ENCODE measurements at regions not wholly inside any gene's neighbourhood (a gene's known extent, or its start where the extent isn't known, plus 50 kb on each side); places are given as distances from the start of the nearest gene placed in this dataset.
"Not testable (repeated sequence)": the region's sequence is repeated elsewhere in the genome, so short reads cannot be mapped to it uniquely, and the experiment has no call there.

DNA sequence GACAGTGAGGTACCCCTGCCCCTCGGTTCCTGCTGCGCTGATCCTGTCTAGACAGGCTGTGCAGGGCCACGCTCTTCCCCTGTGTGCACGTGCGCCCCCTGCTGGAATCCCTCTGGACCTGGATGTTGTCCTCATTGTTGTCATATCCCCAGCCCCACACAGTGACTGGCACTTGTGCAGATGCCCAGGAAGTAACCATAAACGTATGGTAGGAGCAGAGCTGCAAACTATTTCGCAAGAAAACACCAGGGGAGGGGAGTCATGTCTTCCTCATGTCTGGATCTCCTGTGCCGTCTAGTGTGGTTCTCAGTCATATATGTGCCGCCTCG lies 114.7 kb downstream of the CRYBB2 start:
- CTCF ChIA-PET: interaction anchor here (0.8 to 1.3 kb wide), 3 partner anchors 13 to 15 kb away, joined by 3 to 6 read pairs (median 4); no protein-coding TSS in a partner anchor

DNA sequence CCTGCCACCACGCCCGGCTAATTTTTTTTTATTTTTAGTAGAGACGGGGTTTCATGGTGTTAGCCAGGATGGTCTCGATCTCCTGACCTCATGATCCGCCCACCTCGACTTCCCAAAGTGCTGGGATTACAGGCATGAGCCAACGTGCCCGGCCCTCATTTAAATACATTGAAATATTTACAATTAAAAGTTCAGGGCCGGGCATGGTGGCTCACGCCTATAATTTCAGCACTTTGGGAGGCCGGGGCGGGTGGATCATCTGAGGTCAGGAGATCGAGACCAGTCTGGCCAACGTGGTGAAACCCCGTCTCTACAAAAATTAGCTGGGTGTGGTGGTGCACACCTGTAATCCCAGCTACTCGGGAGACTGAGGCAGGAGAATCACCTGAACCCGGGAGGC lies 115.2 kb downstream of the CRYBB2 start:
- POLR2A ChIA-PET; H3K27me3 ChIP-seq (ENCODE audit: control insufficient read depth, insufficient read depth, low read length); H3K4me3 ChIP-seq (ENCODE audit: low read depth, low read length); H3K36me3 ChIP-seq (ENCODE audit: control insufficient read depth, insufficient read depth, low read length); DNase-seq (ENCODE audit: low read depth): not testable (repeated sequence)
- CTCF ChIA-PET: interaction anchor here (0.8 to 1.3 kb wide), 2 partner anchors 12 to 15 kb away, joined by 3 to 6 read pairs; no protein-coding TSS in a partner anchor

More for the DNA sequence above, 114.7 kb downstream of the CRYBB2 start:
- Histone ChIP-seq H3K36me3 (ENCODE audit: control insufficient read depth, insufficient read depth, low read length) (no peaks in the 10 kb centered on the region), H3K4me3 (ENCODE audit: low read depth, low read length) (no peak overlapping the region), H3K27me3 (ENCODE audit: control insufficient read depth, insufficient read depth, low read length) (no peaks in the 10 kb centered on the region)
- no peak for DNase-seq (ENCODE audit: low read depth)
- POLR2A ChIA-PET: no interaction called here
- TF ChIP-seq, protein P1, sequence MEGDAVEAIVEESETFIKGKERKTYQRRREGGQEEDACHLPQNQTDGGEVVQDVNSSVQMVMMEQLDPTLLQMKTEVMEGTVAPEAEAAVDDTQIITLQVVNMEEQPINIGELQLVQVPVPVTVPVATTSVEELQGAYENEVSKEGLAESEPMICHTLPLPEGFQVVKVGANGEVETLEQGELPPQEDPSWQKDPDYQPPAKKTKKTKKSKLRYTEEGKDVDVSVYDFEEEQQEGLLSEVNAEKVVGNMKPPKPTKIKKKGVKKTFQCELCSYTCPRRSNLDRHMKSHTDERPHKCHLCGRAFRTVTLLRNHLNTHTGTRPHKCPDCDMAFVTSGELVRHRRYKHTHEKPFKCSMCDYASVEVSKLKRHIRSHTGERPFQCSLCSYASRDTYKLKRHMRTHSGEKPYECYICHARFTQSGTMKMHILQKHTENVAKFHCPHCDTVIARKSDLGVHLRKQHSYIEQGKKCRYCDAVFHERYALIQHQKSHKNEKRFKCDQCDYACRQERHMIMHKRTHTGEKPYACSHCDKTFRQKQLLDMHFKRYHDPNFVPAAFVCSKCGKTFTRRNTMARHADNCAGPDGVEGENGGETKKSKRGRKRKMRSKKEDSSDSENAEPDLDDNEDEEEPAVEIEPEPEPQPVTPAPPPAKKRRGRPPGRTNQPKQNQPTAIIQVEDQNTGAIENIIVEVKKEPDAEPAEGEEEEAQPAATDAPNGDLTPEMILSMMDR (IDR thresholded peaks at IDR 0.05; ENCODE audit: insufficient read depth, low read depth, low read length): peak; percentile 35; the same call in 1 of the 2 replicates

DNA sequence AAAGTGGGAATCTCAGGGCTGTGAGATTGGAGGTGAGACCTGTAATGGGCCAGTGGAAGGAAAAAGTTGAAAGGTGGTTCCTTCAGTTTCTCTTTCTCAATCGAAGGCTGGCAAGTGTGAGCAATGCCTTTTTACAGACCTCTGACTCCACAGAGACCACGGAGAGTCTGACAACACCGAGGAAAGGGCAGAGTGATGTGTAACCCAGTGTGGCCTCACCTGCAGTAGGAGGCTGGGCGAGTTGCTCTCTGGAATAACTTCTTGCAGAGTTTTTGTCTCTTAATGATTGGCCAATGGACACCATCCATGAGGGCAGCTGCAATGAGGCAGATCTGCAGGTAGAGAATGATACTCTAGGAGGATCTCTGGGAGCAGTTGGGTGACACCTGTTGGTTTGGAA lies 115.8 kb downstream of the CRYBB2 start:
- DNase-seq (ENCODE audit: low read depth); POLR2A ChIA-PET; CTCF ChIA-PET; H3K36me3 ChIP-seq (ENCODE audit: control insufficient read depth, insufficient read depth, low read length); H3K27me3 ChIP-seq (ENCODE audit: control insufficient read depth, insufficient read depth, low read length); H3K4me3 ChIP-seq (ENCODE audit: low read depth, low read length): not testable (repeated sequence)

DNA sequence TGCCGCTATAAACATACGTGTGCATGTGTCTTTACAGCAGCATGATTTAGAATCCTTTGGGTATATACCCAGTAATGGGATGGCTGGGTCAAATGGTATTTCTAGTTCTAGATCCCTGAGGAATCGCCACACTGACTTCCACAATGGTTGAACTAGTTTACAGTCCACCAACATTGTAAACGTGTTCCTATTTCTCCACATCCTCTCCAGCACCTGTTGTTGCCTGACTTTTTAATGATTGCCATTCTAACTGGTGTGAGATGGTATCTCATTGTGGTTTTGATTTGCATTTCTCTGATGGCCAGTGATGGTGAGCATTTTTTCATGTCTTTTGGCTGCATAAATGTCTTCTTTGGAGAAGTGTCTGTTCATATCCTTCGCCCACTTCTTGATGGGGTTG lies 121.1 kb downstream of the CRYBB2 start:
- H3K4me3 ChIP-seq (ENCODE audit: low read depth, low read length); H3K27me3 ChIP-seq (ENCODE audit: control insufficient read depth, insufficient read depth, low read length); DNase-seq (ENCODE audit: low read depth); H3K36me3 ChIP-seq (ENCODE audit: control insufficient read depth, insufficient read depth, low read length); POLR2A ChIA-PET; CTCF ChIA-PET: not testable (repeated sequence)

DNA sequence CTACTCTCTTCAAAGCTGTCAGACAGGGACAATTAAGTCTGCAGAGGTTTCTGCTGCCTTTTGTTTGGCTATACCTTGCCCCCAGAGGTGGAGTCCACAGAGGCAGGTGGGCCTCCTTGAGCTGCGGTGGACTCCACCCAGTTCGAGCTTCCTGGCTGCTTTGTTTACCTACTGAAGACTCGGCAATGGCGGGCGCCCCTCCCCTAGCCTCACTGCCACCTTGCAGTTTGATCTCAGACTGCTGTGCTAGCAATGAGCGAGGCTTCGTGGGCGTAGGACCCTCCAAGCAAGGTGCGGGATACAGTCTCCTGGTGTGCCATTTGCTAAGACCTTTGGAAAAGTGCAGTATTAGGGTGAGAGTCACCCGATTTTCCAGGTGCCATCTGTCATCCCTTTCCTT lies 124.9 kb downstream of the CRYBB2 start:
- DNase-seq (ENCODE audit: low read depth); POLR2A ChIA-PET; H3K36me3 ChIP-seq (ENCODE audit: control insufficient read depth, insufficient read depth, low read length); H3K27me3 ChIP-seq (ENCODE audit: control insufficient read depth, insufficient read depth, low read length); H3K4me3 ChIP-seq (ENCODE audit: low read depth, low read length); CTCF ChIA-PET: not testable (repeated sequence)

DNA sequence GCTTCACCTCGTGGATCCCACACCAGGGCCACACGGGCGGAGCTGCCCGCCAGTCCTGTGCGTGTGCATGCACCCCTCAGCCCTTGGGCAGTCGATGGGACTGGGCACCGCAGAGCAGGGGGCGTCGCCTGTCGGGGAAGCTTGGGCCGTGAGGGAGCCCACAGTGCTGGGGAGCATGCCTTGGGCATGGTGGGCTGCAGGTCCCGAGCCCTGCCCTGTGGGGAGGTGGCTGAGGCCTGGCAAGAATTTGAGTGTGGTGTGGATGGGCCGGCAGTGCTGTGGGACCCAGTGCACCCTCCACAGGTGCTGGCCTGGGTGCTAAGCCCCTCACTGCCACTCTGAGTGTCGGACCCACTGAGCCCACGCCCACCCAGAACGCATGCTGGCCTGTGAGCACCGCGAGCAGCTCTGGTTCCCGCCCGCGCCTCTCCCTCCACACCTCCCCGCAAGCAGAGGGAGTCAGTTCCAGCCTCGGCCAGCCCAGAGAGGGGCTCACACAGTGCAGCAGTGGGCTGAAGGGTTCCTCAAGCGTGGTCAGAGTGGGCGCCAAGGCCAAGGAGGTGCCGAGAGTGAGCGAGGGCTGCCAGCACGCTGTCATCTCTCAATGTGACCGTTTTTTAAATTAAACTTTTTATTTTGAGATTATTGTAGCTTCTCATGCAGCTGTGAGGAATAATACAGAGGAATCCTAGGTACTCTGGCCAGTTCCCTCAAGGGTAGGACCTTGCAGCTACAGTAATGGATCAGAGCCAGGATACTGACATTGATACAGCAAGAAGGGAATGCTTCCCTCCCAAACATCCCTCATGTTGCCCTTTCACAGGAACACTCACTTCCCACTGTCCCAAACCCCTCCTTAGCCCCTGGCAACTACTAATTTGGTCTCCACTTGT lies 127.7 kb downstream of the CRYBB2 start:
- Histone ChIP-seq H3K27me3 (ENCODE audit: control insufficient read depth, insufficient read depth, low read length) (no peaks in the 10 kb centered on the region), H3K4me3 (ENCODE audit: low read depth, low read length) (no peak overlapping the region), H3K36me3 (ENCODE audit: control insufficient read depth, insufficient read depth, low read length) (peaks cover 8% of the 10 kb centered on the region)
- ChIA-PET POLR2A (no interaction called here), CTCF (interaction anchor here (0.8 to 5.5 kb wide), 2 partner anchors 13 to 15 kb away, joined by 3 to 24 read pairs; no protein-coding TSS in a partner anchor)
- DNase-seq (ENCODE audit: low read depth): no peak
- TF ChIP-seq, protein P1 (IDR thresholded peaks at IDR 0.05; ENCODE audit: insufficient read depth, low read depth, low read length): no peak

DNA sequence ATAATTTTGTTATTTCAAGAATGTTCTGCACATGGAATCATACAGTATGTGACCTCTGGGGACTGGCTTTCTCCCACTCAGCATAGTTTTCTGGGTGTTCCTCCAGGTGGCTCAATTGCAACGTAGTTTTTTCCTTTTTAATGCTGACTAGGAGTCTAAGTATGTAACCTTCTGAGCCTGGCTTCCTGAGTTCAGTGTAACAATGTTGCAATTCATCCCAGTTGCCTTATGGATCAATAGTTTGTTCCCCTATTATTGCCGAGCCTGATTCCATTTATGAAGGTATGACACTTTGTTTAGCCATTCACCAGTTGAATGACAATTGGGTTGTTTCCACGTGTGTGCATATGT lies 128.3 kb downstream of the CRYBB2 start:
- ChIA-PET POLR2A (no interaction called here), CTCF (interaction anchor here (5.5 kb wide), 1 partner anchor 14 kb away, joined by 24 read pairs; no protein-coding TSS in a partner anchor)
- Histone ChIP-seq H3K36me3 (ENCODE audit: control insufficient read depth, insufficient read depth, low read length) (peaks cover 11% of the 10 kb centered on the region), H3K4me3 (ENCODE audit: low read depth, low read length) (no peak overlapping the region), H3K27me3 (ENCODE audit: control insufficient read depth, insufficient read depth, low read length) (no peaks in the 10 kb centered on the region)
- DNase-seq (ENCODE audit: low read depth): no peak
- TF ChIP-seq, protein P1 (IDR thresholded peaks at IDR 0.05; ENCODE audit: insufficient read depth, low read depth, low read length): no peak

Data from BJ (cell line).